ENCODE measurements at regions not wholly inside any gene's neighbourhood (a gene's known extent, or its start where the extent isn't known, plus 50 kb on each side); places are given as distances from the start of the nearest gene placed in this dataset.

GRCh38 chr1:218896202-218896601, 277.5 kb upstream of the LYPLAL1 start:
- TF ChIP-seq EP300 (IDR thresholded peaks at IDR 0.05) (no peak), CTCF (IDR thresholded peaks at IDR 0.05) (no peak), POLR2A (IDR thresholded peaks at IDR 0.05) (no peak)

Data from ovary (tissue), 3 donors.